ENCODE measurements at regions not wholly inside any gene's neighbourhood (a gene's known extent, or its start where the extent isn't known, plus 50 kb on each side); places are given as distances from the start of the nearest gene placed in this dataset.

- H3K9me3 ChIP-seq (ENCODE audit: control insufficient read depth, insufficient read depth, low read length): no peaks in the 10 kb centered on the region
- no peak overlapping the region for H3K4me3 ChIP-seq (ENCODE audit: low read depth, low read length)
- H3K4me1 ChIP-seq (ENCODE audit: control insufficient read depth, insufficient read depth, low read length): no peaks in the 10 kb centered on the region
- H3K27me3 ChIP-seq (ENCODE audit: control insufficient read depth, insufficient read depth, low read length): no peaks in the 10 kb centered on the region
- H3K9ac ChIP-seq (ENCODE audit: low read depth, low read length): no peak overlapping the region
- no peaks in the 10 kb centered on the region for H3K36me3 ChIP-seq (ENCODE audit: control insufficient read depth, insufficient read depth, low read length)
Measured at GRCh38 chr6:92050216-92050615, 1369.1 kb downstream of the EPHA7 start.

GRCh38 chr6:92047860-92048259, 1371.5 kb downstream of the EPHA7 start:
- Histone ChIP-seq H3K27me3 (ENCODE audit: control insufficient read depth, insufficient read depth, low read length) (no peaks in the 10 kb centered on the region), H3K4me3 (ENCODE audit: low read depth, low read length) (no peak overlapping the region), H3K4me1 (ENCODE audit: control insufficient read depth, insufficient read depth, low read length) (no peaks in the 10 kb centered on the region), H3K9ac (ENCODE audit: low read depth, low read length) (no peak overlapping the region), H3K9me3 (ENCODE audit: control insufficient read depth, insufficient read depth, low read length) (no peaks in the 10 kb centered on the region), H3K36me3 (ENCODE audit: control insufficient read depth, insufficient read depth, low read length) (no peaks in the 10 kb centered on the region)

- Histone ChIP-seq H3K4me1 (ENCODE audit: control insufficient read depth, insufficient read depth, low read length) (no peaks in the 10 kb centered on the region), H3K4me3 (ENCODE audit: low read depth, low read length) (no peak overlapping the region), H3K9me3 (ENCODE audit: control insufficient read depth, insufficient read depth, low read length) (no peaks in the 10 kb centered on the region), H3K27me3 (ENCODE audit: control insufficient read depth, insufficient read depth, low read length) (no peaks in the 10 kb centered on the region), H3K36me3 (ENCODE audit: control insufficient read depth, insufficient read depth, low read length) (no peaks in the 10 kb centered on the region), H3K9ac (ENCODE audit: low read depth, low read length) (no peak overlapping the region)
Measured at GRCh38 chr6:92047152-92047850, 1372.1 kb downstream of the EPHA7 start.

- Histone ChIP-seq H3K4me3 (ENCODE audit: low read depth, low read length) (no peak overlapping the region), H3K27me3 (ENCODE audit: control insufficient read depth, insufficient read depth, low read length) (no peaks in the 10 kb centered on the region)
Measured at GRCh38 chr6:92044312-92044711, 1375.0 kb downstream of the EPHA7 start.

GRCh38 chr6:92043777-92044176, 1375.6 kb downstream of the EPHA7 start:
- Histone ChIP-seq H3K9me3 (ENCODE audit: control insufficient read depth, insufficient read depth, low read length) (no peaks in the 10 kb centered on the region), H3K27me3 (ENCODE audit: control insufficient read depth, insufficient read depth, low read length) (no peaks in the 10 kb centered on the region), H3K9ac (ENCODE audit: low read depth, low read length) (no peak overlapping the region)

More at GRCh38 chr6:92044312-92044711, 1375.0 kb downstream of the EPHA7 start:
- Histone ChIP-seq H3K9ac (ENCODE audit: low read depth, low read length) (no peak overlapping the region), H3K36me3 (ENCODE audit: control insufficient read depth, insufficient read depth, low read length) (no peaks in the 10 kb centered on the region), H3K9me3 (ENCODE audit: control insufficient read depth, insufficient read depth, low read length) (no peaks in the 10 kb centered on the region), H3K4me1 (ENCODE audit: control insufficient read depth, insufficient read depth, low read length) (no peaks in the 10 kb centered on the region)

GRCh38 chr6:92026878-92027277, 1392.5 kb downstream of the EPHA7 start:
- no peaks in the 10 kb centered on the region for H3K27me3 ChIP-seq (ENCODE audit: control insufficient read depth, insufficient read depth, low read length)
- H3K4me3 ChIP-seq (ENCODE audit: low read depth, low read length): no peak overlapping the region
- no peaks in the 10 kb centered on the region for H3K9me3 ChIP-seq (ENCODE audit: control insufficient read depth, insufficient read depth, low read length)
- no peak overlapping the region for H3K9ac ChIP-seq (ENCODE audit: low read depth, low read length)
- no peaks in the 10 kb centered on the region for H3K36me3 ChIP-seq (ENCODE audit: control insufficient read depth, insufficient read depth, low read length)
- no peaks in the 10 kb centered on the region for H3K4me1 ChIP-seq (ENCODE audit: control insufficient read depth, insufficient read depth, low read length)

More at GRCh38 chr6:92043777-92044176, 1375.6 kb downstream of the EPHA7 start:
- Histone ChIP-seq H3K4me3 (ENCODE audit: low read depth, low read length) (no peak overlapping the region), H3K36me3 (ENCODE audit: control insufficient read depth, insufficient read depth, low read length) (no peaks in the 10 kb centered on the region), H3K4me1 (ENCODE audit: control insufficient read depth, insufficient read depth, low read length) (no peaks in the 10 kb centered on the region)

GRCh38 chr6:92024881-92025280, 1394.5 kb downstream of the EPHA7 start:
- H3K9me3 ChIP-seq (ENCODE audit: control insufficient read depth, insufficient read depth, low read length): no peaks in the 10 kb centered on the region
- H3K9ac ChIP-seq (ENCODE audit: low read depth, low read length): no peak overlapping the region
- H3K4me3 ChIP-seq (ENCODE audit: low read depth, low read length): no peak overlapping the region
- no peaks in the 10 kb centered on the region for H3K27me3 ChIP-seq (ENCODE audit: control insufficient read depth, insufficient read depth, low read length)
- H3K36me3 ChIP-seq (ENCODE audit: control insufficient read depth, insufficient read depth, low read length): no peaks in the 10 kb centered on the region
- H3K4me1 ChIP-seq (ENCODE audit: control insufficient read depth, insufficient read depth, low read length): no peaks in the 10 kb centered on the region

- no peak overlapping the region for H3K9ac ChIP-seq (ENCODE audit: low read depth, low read length)
- H3K4me1 ChIP-seq (ENCODE audit: control insufficient read depth, insufficient read depth, low read length): no peaks in the 10 kb centered on the region
- H3K4me3 ChIP-seq (ENCODE audit: low read depth, low read length): no peak overlapping the region
- H3K27me3 ChIP-seq (ENCODE audit: control insufficient read depth, insufficient read depth, low read length): no peaks in the 10 kb centered on the region
- H3K36me3 ChIP-seq (ENCODE audit: control insufficient read depth, insufficient read depth, low read length): no peaks in the 10 kb centered on the region
- no peaks in the 10 kb centered on the region for H3K9me3 ChIP-seq (ENCODE audit: control insufficient read depth, insufficient read depth, low read length)
Measured at GRCh38 chr6:92024110-92024509, 1395.2 kb downstream of the EPHA7 start.

- H3K27me3 ChIP-seq (ENCODE audit: control insufficient read depth, insufficient read depth, low read length): no peaks in the 10 kb centered on the region
- H3K9ac ChIP-seq (ENCODE audit: low read depth, low read length): no peak overlapping the region
- no peak overlapping the region for H3K4me3 ChIP-seq (ENCODE audit: low read depth, low read length)
- no peaks in the 10 kb centered on the region for H3K4me1 ChIP-seq (ENCODE audit: control insufficient read depth, insufficient read depth, low read length)
- H3K9me3 ChIP-seq (ENCODE audit: control insufficient read depth, insufficient read depth, low read length): no peaks in the 10 kb centered on the region
- no peaks in the 10 kb centered on the region for H3K36me3 ChIP-seq (ENCODE audit: control insufficient read depth, insufficient read depth, low read length)
Measured at GRCh38 chr6:92023410-92023966, 1395.9 kb downstream of the EPHA7 start.

GRCh38 chr6:92011681-92012245, 1407.6 kb downstream of the EPHA7 start:
- Histone ChIP-seq H3K27me3 (ENCODE audit: control insufficient read depth, insufficient read depth, low read length) (no peaks in the 10 kb centered on the region), H3K4me3 (ENCODE audit: low read depth, low read length) (no peak overlapping the region), H3K9me3 (ENCODE audit: control insufficient read depth, insufficient read depth, low read length) (no peaks in the 10 kb centered on the region), H3K4me1 (ENCODE audit: control insufficient read depth, insufficient read depth, low read length) (no peaks in the 10 kb centered on the region), H3K36me3 (ENCODE audit: control insufficient read depth, insufficient read depth, low read length) (no peaks in the 10 kb centered on the region), H3K9ac (ENCODE audit: low read depth, low read length) (no peak overlapping the region)

- Histone ChIP-seq H3K9ac (ENCODE audit: low read depth, low read length) (no peak overlapping the region), H3K27me3 (ENCODE audit: control insufficient read depth, insufficient read depth, low read length) (no peaks in the 10 kb centered on the region), H3K9me3 (ENCODE audit: control insufficient read depth, insufficient read depth, low read length) (no peaks in the 10 kb centered on the region), H3K36me3 (ENCODE audit: control insufficient read depth, insufficient read depth, low read length) (no peaks in the 10 kb centered on the region), H3K4me3 (ENCODE audit: low read depth, low read length) (no peak overlapping the region), H3K4me1 (ENCODE audit: control insufficient read depth, insufficient read depth, low read length) (no peaks in the 10 kb centered on the region)
Measured at GRCh38 chr6:92008757-92009502, 1410.4 kb downstream of the EPHA7 start.
